SK-N-SH treated with all-trans-retinoic acid at 6 μM for 48 hours (cell line): ENCODE measurements at regions not wholly inside any gene's neighbourhood (a gene's known extent, or its start where the extent isn't known, plus 50 kb on each side); places are given as distances from the start of the nearest gene placed in this dataset.

Source experiments
- ATAC-seq: fragments of 200-7000 bp; cut with Tn5 transposase; 3 replicates; pipeline ENCODE4 v1.9.1; 2020; ENCODE audit warnings: mild to moderate bottlenecking, moderate library complexity
- ARNTL ChIP-seq: fragments of 450-650 bp; formaldehyde crosslinking; IDR thresholded peaks from 2 replicates; pipeline ENCODE4 v1.5.0; 2020; ENCODE audit warnings: low read depth, mild to moderate bottlenecking, moderate library complexity, borderline replicate concordance
- BACH2 ChIP-seq: fragments of 250-450 bp; sonication (Bioruptor Pico); IDR thresholded peaks from 2 replicates; pipeline ENCODE4 v1.9.0; 2021; ENCODE audit warnings: mild to moderate bottlenecking, borderline replicate concordance
- CREB5 ChIP-seq: fragments of 250-450 bp; sonication (Bioruptor Pico); IDR thresholded peaks from 2 replicates; pipeline ENCODE4 v1.5.1; 2020; ENCODE audit warnings: low read depth, mild to moderate bottlenecking, moderate library complexity
- CSDC2 ChIP-seq: fragments of 250-450 bp; sonication (Bioruptor Pico); IDR thresholded peaks from 2 replicates; pipeline ENCODE4 v1.5.0; 2020; ENCODE audit warnings: mild to moderate bottlenecking, moderate library complexity
- CSRNP3 ChIP-seq: fragments of 250-450 bp; sonication (Bioruptor Pico); IDR thresholded peaks from 2 replicates; pipeline ENCODE4 v1.5.1; 2021; ENCODE audit warnings: mild to moderate bottlenecking, moderate library complexity
- ESRRG ChIP-seq: fragments of 250-450 bp; sonication (Bioruptor Pico); IDR thresholded peaks from 2 replicates; pipeline ENCODE4 v1.6.1; 2021; ENCODE audit warnings: mild to moderate bottlenecking
- ISL1 ChIP-seq: fragments of 250-450 bp; sonication (Bioruptor Pico); IDR thresholded peaks from 2 replicates; pipeline ENCODE4 v2.1.2; 2022; ENCODE audit warnings: mild to moderate bottlenecking, moderate library complexity
- OSR1 ChIP-seq: fragments of 250-450 bp; sonication (Bioruptor Pico); IDR thresholded peaks from 2 replicates; pipeline ENCODE4 v1.8.0; 2022; ENCODE audit warnings: moderate library complexity, mild to moderate bottlenecking, inconsistent platforms
- PATZ1 ChIP-seq: fragments of 250-450 bp; sonication (Bioruptor Pico); IDR thresholded peaks from 2 replicates; pipeline ENCODE4 v1.8.0; 2020; ENCODE audit warnings: mild to moderate bottlenecking, moderate library complexity, borderline replicate concordance
- PPARA ChIP-seq: fragments of 250-450 bp; sonication (Bioruptor Pico); IDR thresholded peaks from 2 replicates; pipeline ENCODE4 v1.5.0; 2020; ENCODE audit warnings: mild to moderate bottlenecking, borderline replicate concordance
- RARB ChIP-seq: fragments of 250-450 bp; sonication (Bioruptor Pico); IDR thresholded peaks from 2 replicates; pipeline ENCODE4 v1.8.0; 2021; ENCODE audit warnings: mild to moderate bottlenecking, moderate library complexity
- SNAI2 ChIP-seq: fragments of 250-450 bp; sonication (Bioruptor Pico); IDR thresholded peaks from 2 replicates; pipeline ENCODE4 v1.5.0; 2020; ENCODE audit warnings: mild to moderate bottlenecking, moderate library complexity
- TCF4 ChIP-seq: fragments of 250-450 bp; sonication (Bioruptor Pico); IDR thresholded peaks from 2 replicates; pipeline ENCODE4 v1.8.0; 2021; ENCODE audit warnings: mild to moderate bottlenecking, moderate library complexity, borderline replicate concordance
- TOX ChIP-seq: fragments of 250-450 bp; sonication (Bioruptor Pico); IDR thresholded peaks from 2 replicates; pipeline ENCODE4 v1.8.0; 2021; ENCODE audit warnings: mild to moderate bottlenecking, moderate library complexity, borderline replicate concordance
- ZC3H10 ChIP-seq: fragments of 250-450 bp; sonication (Bioruptor Pico); IDR thresholded peaks from 2 replicates; pipeline ENCODE4 v1.5.1; 2021; ENCODE audit warnings: mild to moderate bottlenecking, moderate library complexity
- ZFP3 ChIP-seq: fragments of 250-450 bp; sonication (Bioruptor Pico); IDR thresholded peaks from 2 replicates; pipeline ENCODE4 v1.5.0; 2020; ENCODE audit warnings: mild to moderate bottlenecking, moderate library complexity
- ZFP30 ChIP-seq: fragments of 450-650 bp; formaldehyde crosslinking; IDR thresholded peaks from 2 replicates; pipeline ENCODE4 v1.5.0; 2022; ENCODE audit warnings: mild to moderate bottlenecking, moderate library complexity
- ZNF565 ChIP-seq: fragments of 450-650 bp; formaldehyde crosslinking; conservative IDR thresholded peaks from 2 replicates; pipeline ENCODE4 v1.5.0; 2020; ENCODE audit warnings: low read depth, mild to moderate bottlenecking, moderate library complexity
- ZNF70 ChIP-seq: fragments of 450-650 bp; formaldehyde crosslinking; IDR thresholded peaks from 2 replicates; pipeline ENCODE4 v1.5.0; 2020; ENCODE audit warnings: mild to moderate bottlenecking, moderate library complexity
- ZNF8 ChIP-seq: fragments of 450-650 bp; formaldehyde crosslinking; IDR thresholded peaks from 2 replicates; pipeline ENCODE4 v1.5.0; 2020; ENCODE audit warnings: mild to moderate bottlenecking, moderate library complexity
- TF ChIP-seq, protein P1 (sequence below): fragments of 250-450 bp; sonication (Bioruptor Pico); IDR thresholded peaks from 2 replicates; pipeline ENCODE4 v1.8.0; 2021; ENCODE audit warnings: low read depth, mild to moderate bottlenecking, moderate library complexity, borderline replicate concordance
- TF ChIP-seq, protein P2 (sequence below): fragments of 250-450 bp; sonication (Bioruptor Pico); IDR thresholded peaks from 2 replicates; pipeline ENCODE4 v1.5.0; 2020; ENCODE audit warnings: mild to moderate bottlenecking, moderate library complexity

DNA sequence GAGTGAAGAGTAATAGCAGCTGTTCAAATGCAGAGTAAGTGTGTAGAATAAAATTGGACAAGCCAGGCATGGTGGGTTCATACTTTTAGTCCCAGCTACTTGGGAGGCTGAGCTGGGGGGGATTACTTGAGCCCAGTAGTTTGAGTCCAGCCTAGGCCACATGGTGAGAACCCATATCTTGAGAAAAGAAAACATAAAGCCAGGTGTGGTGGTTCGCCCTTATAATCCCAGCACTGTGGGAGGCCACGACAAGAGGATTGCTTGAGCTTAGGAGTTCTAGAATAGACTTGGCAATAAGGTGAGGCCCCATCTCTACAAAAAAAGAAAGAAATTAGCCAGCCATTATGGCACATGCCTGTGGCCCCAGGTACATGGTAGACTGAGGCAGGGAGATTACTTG lies 1241.1 kb downstream of the UQCRFS1 start:
- no peak for TF ChIP-seq ZNF70
- TF ChIP-seq, protein P1, sequence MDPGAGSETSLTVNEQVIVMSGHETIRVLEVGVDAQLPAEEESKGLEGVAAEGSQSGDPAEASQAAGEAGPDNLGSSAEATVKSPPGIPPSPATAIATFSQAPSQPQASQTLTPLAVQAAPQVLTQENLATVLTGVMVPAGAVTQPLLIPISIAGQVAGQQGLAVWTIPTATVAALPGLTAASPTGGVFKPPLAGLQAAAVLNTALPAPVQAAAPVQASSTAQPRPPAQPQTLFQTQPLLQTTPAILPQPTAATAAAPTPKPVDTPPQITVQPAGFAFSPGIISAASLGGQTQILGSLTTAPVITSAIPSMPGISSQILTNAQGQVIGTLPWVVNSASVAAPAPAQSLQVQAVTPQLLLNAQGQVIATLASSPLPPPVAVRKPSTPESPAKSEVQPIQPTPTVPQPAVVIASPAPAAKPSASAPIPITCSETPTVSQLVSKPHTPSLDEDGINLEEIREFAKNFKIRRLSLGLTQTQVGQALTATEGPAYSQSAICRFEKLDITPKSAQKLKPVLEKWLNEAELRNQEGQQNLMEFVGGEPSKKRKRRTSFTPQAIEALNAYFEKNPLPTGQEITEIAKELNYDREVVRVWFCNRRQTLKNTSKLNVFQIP (CRISPR knock-in tag): no peak
- no peak for TF ChIP-seq TOX (CRISPR knock-in tag)
- TF ChIP-seq RARB (CRISPR knock-in tag): no peak
- TF ChIP-seq PPARA (CRISPR knock-in tag): no peak
- no peak for TF ChIP-seq ESRRG
- TF ChIP-seq ZNF565 (CRISPR knock-in tag): no peak
- TF ChIP-seq CSRNP3 (CRISPR knock-in tag): no peak
- no peak for TF ChIP-seq ZC3H10 (CRISPR knock-in tag)
- no peak for TF ChIP-seq CREB5 (CRISPR knock-in tag)
- TF ChIP-seq BACH2: no peak
- no peak for TF ChIP-seq PATZ1 (CRISPR knock-in tag)
- TF ChIP-seq ARNTL (CRISPR knock-in tag): no peak
- no peak for ATAC-seq

- TF ChIP-seq ARNTL (CRISPR knock-in tag) (no peak), CSDC2 (CRISPR knock-in tag) (no peak), OSR1 (no peak), CSRNP3 (CRISPR knock-in tag) (no peak)
- TF ChIP-seq, protein P2, sequence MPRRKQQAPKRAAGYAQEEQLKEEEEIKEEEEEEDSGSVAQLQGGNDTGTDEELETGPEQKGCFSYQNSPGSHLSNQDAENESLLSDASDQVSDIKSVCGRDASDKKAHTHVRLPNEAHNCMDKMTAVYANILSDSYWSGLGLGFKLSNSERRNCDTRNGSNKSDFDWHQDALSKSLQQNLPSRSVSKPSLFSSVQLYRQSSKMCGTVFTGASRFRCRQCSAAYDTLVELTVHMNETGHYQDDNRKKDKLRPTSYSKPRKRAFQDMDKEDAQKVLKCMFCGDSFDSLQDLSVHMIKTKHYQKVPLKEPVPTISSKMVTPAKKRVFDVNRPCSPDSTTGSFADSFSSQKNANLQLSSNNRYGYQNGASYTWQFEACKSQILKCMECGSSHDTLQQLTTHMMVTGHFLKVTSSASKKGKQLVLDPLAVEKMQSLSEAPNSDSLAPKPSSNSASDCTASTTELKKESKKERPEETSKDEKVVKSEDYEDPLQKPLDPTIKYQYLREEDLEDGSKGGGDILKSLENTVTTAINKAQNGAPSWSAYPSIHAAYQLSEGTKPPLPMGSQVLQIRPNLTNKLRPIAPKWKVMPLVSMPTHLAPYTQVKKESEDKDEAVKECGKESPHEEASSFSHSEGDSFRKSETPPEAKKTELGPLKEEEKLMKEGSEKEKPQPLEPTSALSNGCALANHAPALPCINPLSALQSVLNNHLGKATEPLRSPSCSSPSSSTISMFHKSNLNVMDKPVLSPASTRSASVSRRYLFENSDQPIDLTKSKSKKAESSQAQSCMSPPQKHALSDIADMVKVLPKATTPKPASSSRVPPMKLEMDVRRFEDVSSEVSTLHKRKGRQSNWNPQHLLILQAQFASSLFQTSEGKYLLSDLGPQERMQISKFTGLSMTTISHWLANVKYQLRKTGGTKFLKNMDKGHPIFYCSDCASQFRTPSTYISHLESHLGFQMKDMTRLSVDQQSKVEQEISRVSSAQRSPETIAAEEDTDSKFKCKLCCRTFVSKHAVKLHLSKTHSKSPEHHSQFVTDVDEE: no peak
- peak; percentile 48; the same call in 2 of the 3 replicates for ATAC-seq
These were observed 1241.9 kb downstream of the UQCRFS1 start for GRCh38 chr19:27971071-27971470.

DNA sequence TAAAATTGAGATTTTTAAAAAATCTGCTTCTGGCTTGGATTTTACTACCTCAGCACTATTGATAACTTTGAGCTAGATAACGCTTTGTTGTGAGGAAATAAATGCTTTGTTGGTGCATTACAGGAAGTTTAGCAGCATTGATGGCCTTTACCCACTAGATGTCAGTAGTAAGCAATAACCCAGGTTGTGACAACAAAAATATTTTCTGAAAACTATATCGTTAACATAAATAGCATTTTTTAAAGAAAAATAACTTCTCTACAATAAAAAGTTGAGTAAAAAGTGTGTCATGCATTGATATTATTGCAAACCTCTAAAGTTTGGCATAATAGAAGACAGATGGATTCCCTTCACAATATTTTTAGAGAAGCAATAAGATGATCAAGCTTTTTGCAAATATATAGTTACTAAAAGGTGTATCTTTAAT lies 1246.5 kb downstream of the UQCRFS1 start:
- TF ChIP-seq TOX (CRISPR knock-in tag) (no peak), ZFP3 (CRISPR knock-in tag) (no peak), ZC3H10 (CRISPR knock-in tag) (no peak), BACH2 (no peak), ESRRG (no peak), ZNF70 (no peak), TCF4 (CRISPR knock-in tag) (no peak), ARNTL (CRISPR knock-in tag) (no peak), ZFP30 (CRISPR knock-in tag) (no peak), PATZ1 (CRISPR knock-in tag) (no peak), RARB (CRISPR knock-in tag) (no peak), CSDC2 (CRISPR knock-in tag) (no peak), SNAI2 (no peak), PPARA (CRISPR knock-in tag) (no peak), ZNF8 (CRISPR knock-in tag) (no peak), ISL1 (CRISPR knock-in tag) (no peak), ZNF565 (CRISPR knock-in tag) (no peak)
- TF ChIP-seq, protein P1 (CRISPR knock-in tag): no peak
- no peak for ATAC-seq
